A673 (cell line): ENCODE measurements at regions not wholly inside any gene's neighbourhood (a gene's known extent, or its start where the extent isn't known, plus 50 kb on each side); places are given as distances from the start of the nearest gene placed in this dataset.

Experiments
- BruUV-seq: library from RNA; stranded (reverse); fragments of 400-500 nt; replicated peaks from 2 replicates; lab custom pipeline; 2021; lab: Mats Ljungman, UMichigan
- CTCF ChIA-PET: fragments of 300-600 bp; sonication (Branson Sonifier 250); formaldehyde crosslinking; loops from one replicate; lab custom pipeline; 2022; ENCODE audit warnings: antibody characterized with exemption; lab: Charles Lee
- POLR2A ChIA-PET: fragments of 300-600 bp; sonication (Branson Sonifier 250); formaldehyde crosslinking; loops from one replicate; lab custom pipeline; 2022; ENCODE audit warnings: antibody characterized with exemption; ENCODE audit not compliant: low non-redundant PET; lab: Charles Lee
- DNase-seq: peaks from one replicate; pipeline ENCODE4 v3.0.0-alpha.2; 2015; ENCODE audit warnings: low spot score
- H3K27ac ChIP-seq: fragments of 200-600 bp; sonication (generic); 2 replicates; pipeline ENCODE4 v1.5.1; 2016; ENCODE audit warnings: mixed run types, low read depth, mild to moderate bottlenecking, mixed read lengths, antibody characterized with exemption, low read length; ENCODE audit not compliant: poor library complexity, severe bottlenecking
- H3K27me3 ChIP-seq: fragments of 200-600 bp; sonication (generic); replicated peaks from 2 replicates; pipeline ENCODE4 v1.6.1; 2017; ENCODE audit warnings: mixed run types, low read depth, mild to moderate bottlenecking, mixed read lengths, antibody characterized with exemption, low read length; ENCODE audit not compliant: insufficient read depth, poor library complexity
- H3K36me3 ChIP-seq: fragments of 200-600 bp; sonication (generic); 2 replicates; pipeline ENCODE4 v1.6.1; 2016; ENCODE audit warnings: mixed run types, mild to moderate bottlenecking, mixed read lengths, antibody characterized with exemption, low read length; ENCODE audit not compliant: insufficient read depth, poor library complexity, severe bottlenecking
- H3K4me1 ChIP-seq: fragments of 200-600 bp; sonication (generic); 2 replicates; pipeline ENCODE4 v1.6.1; 2017; ENCODE audit warnings: mixed run types, mild to moderate bottlenecking, mixed read lengths, antibody characterized with exemption, low read length; ENCODE audit not compliant: insufficient read depth, poor library complexity, severe bottlenecking
- H3K4me3 ChIP-seq: fragments of 200-600 bp; sonication (generic); 2 replicates; pipeline ENCODE4 v1.5.1; 2016; ENCODE audit warnings: low read depth, mixed run types, mild to moderate bottlenecking, mixed read lengths, low read length; ENCODE audit not compliant: poor library complexity, severe bottlenecking
- H3K9me3 ChIP-seq: fragments of 200-600 bp; sonication (generic); 2 replicates; pipeline ENCODE4 v1.6.1; 2016; ENCODE audit warnings: mixed run types, low read depth, mild to moderate bottlenecking, mixed read lengths, antibody characterized with exemption, low read length; ENCODE audit not compliant: poor library complexity, severe bottlenecking
- CTCF ChIP-seq: fragments of 300-800, 200-600 bp; sonication (generic); conservative IDR thresholded peaks from 2 replicates; pipeline ENCODE4 v1.5.1; 2017; ENCODE audit warnings: low read depth, mild to moderate bottlenecking, antibody characterized with exemption, low read length, moderate library complexity, mixed read lengths
- EZH2 ChIP-seq: fragments of 200-600 bp; sonication (generic); IDR thresholded peaks from 2 replicates; pipeline ENCODE4 v1.6.1; 2017; ENCODE audit warnings: borderline replicate concordance, low read depth, mild to moderate bottlenecking, mixed read lengths, antibody characterized with exemption, low read length; ENCODE audit not compliant: poor library complexity, severe bottlenecking
- intact Hi-C: fragments of 100-400 bp; cut with micrococcal nuclease; formaldehyde crosslinking; loops from one replicate; pipeline ENCODE4 v1.10.0; 2022; ENCODE audit not compliant: unreplicated experiment

- Histone ChIP-seq H3K36me3 (no peaks in the 10 kb centered on the region), H3K4me3 (no peak overlapping the region), H3K9me3 (no peaks in the 10 kb centered on the region), H3K27ac (no peak overlapping the region), H3K4me1 (no peaks in the 10 kb centered on the region), H3K27me3 (no peaks in the 10 kb centered on the region)
- intact Hi-C loops, result no loop called here
- CTCF ChIA-PET, result no interaction called here
- POLR2A ChIA-PET, result no interaction called here
- TF ChIP-seq EZH2 (no peak), CTCF (no peak)
- BruUV-seq, result no TSS peak
- DNase-seq, result no peak
Observed at GRCh38 chr6:100962466-100962865, 81.3 kb upstream of the ASCC3 start.

DNA sequence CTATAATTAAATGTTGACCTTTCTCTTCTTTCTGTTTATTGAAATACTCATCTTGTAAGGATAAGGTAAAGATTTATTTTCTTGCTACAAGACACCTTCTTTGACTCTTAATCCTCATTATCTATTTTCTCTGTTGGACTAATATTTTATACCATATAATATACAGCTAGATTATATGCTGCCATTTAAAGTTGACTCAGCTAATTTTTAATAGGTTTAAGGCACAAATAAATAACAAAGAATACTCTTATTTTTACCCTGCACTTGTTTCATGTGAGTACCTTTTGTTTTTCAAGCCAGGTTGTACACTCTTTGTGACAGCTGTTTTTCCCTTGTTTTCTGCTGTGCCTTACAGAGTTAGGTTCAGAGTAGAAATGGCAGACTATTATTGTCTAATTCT, 83.9 kb upstream of the ASCC3 start:
- no peaks in the 10 kb centered on the region for H3K9me3 ChIP-seq
- H3K27me3 ChIP-seq, result no peaks in the 10 kb centered on the region
- intact Hi-C loops, result no loop called here
- ChIA-PET POLR2A (no interaction called here), CTCF (no interaction called here)
- no peak for DNase-seq
- no TSS peak for BruUV-seq
- H3K36me3 ChIP-seq, result no peaks in the 10 kb centered on the region
- no peaks in the 10 kb centered on the region for H3K4me1 ChIP-seq
- no peak for TF ChIP-seq CTCF
- no peak overlapping the region for H3K4me3 ChIP-seq
- no peak overlapping the region for H3K27ac ChIP-seq

DNA sequence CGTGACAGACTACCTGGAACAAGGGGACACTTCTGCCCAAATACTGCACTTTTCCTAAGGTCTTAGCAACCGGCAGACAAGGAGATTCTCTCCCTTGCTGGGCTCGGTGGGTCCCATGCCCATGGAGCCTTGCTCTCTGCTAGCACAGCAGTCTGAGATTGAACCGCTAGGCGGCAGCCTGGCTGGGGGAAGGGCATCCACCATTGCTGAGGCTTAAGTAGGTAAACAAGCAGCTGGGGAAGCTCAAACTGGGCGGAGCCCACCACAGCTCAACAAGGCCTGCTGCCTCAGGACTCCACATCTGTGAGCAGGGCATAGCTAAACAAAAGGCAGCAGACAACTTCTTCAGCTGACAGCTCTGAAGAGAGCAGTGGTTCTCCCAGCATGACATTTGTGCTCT, 87.8 kb upstream of the ASCC3 start:
- Histone ChIP-seq H3K4me1 (no peaks in the 10 kb centered on the region), H3K36me3 (no peaks in the 10 kb centered on the region), H3K4me3 (no peak overlapping the region), H3K27me3 (no peaks in the 10 kb centered on the region), H3K27ac (no peak overlapping the region), H3K9me3 (no peaks in the 10 kb centered on the region)
- POLR2A ChIA-PET, result no interaction called here
- intact Hi-C loops, result no loop called here
- CTCF ChIA-PET, result no interaction called here
- no peak for TF ChIP-seq CTCF
- no peak for TF ChIP-seq EZH2
- DNase-seq, result no peak
- BruUV-seq, result no TSS peak
